Endodermal cell (in vitro differentiated cells): ENCODE measurements at regions not wholly inside any gene's neighbourhood (a gene's known extent, or its start where the extent isn't known, plus 50 kb on each side); places are given as distances from the start of the nearest gene placed in this dataset.

Experiments
- DNase-seq: peaks from one replicate; pipeline ENCODE4 v3.0.0-alpha.2; 2017
- H3K27ac ChIP-seq: 2 replicates; pipeline ENCODE4 v1.5.1; 2013; ENCODE audit warnings: mild to moderate bottlenecking, low read depth, low read length, moderate library complexity
- H3K27me3 ChIP-seq: 2 replicates; pipeline ENCODE4 v1.6.1; 2013; ENCODE audit warnings: mild to moderate bottlenecking, low read length, moderate library complexity; ENCODE audit not compliant: insufficient read depth, control insufficient read depth, poor library complexity, severe bottlenecking
- H3K36me3 ChIP-seq: 2 replicates; pipeline ENCODE4 v1.7.0; 2013; ENCODE audit warnings: mild to moderate bottlenecking, low read length, moderate library complexity; ENCODE audit not compliant: control insufficient read depth, insufficient read depth
- H3K4me1 ChIP-seq: one replicate; pipeline ENCODE4 v1.7.0; 2013; ENCODE audit warnings: low read length; ENCODE audit not compliant: control insufficient read depth, insufficient read depth
- H3K4me3 ChIP-seq: 2 replicates; pipeline ENCODE4 v1.5.1; 2013; ENCODE audit warnings: mild to moderate bottlenecking, low read length, moderate library complexity
- H3K9ac ChIP-seq: 2 replicates; pipeline ENCODE4 v1.6.1; 2013; ENCODE audit warnings: mild to moderate bottlenecking, low read length, moderate library complexity; ENCODE audit not compliant: poor library complexity, severe bottlenecking; ENCODE audit errors: extremely low read depth
- H3K9me3 ChIP-seq: 2 replicates; pipeline ENCODE4 v1.6.1; 2013; ENCODE audit warnings: mild to moderate bottlenecking, low read length, moderate library complexity; ENCODE audit not compliant: control insufficient read depth
- H3K27ac Mint-ChIP-seq: 2 replicates; pipeline ENCODE4 v1.8.0; 2020; ENCODE audit warnings: mixed read lengths
- H3K27me3 Mint-ChIP-seq: 2 replicates; pipeline ENCODE4 v1.8.0; 2021; ENCODE audit warnings: mild to moderate bottlenecking, mixed read lengths; ENCODE audit not compliant: insufficient read depth
- H3K36me3 Mint-ChIP-seq: 2 replicates; pipeline ENCODE4 v1.8.0; 2020; ENCODE audit warnings: low read depth, mixed read lengths
- H3K4me1 Mint-ChIP-seq: 2 replicates; pipeline ENCODE4 v1.8.0; 2020; ENCODE audit warnings: mixed read lengths
- H3K4me3 Mint-ChIP-seq: 2 replicates; pipeline ENCODE4 v1.8.0; 2020; ENCODE audit warnings: mild to moderate bottlenecking, moderate library complexity, mixed read lengths
- H3K9me3 Mint-ChIP-seq: 2 replicates; pipeline ENCODE4 v1.8.0; 2020; ENCODE audit warnings: mild to moderate bottlenecking, mixed read lengths
- CTCF ChIP-seq: fragments of 200-600 bp; sonication (generic); conservative IDR thresholded peaks from 2 replicates; pipeline ENCODE4 v1.5.0; 2021; ENCODE audit warnings: antibody characterized with exemption, mild to moderate bottlenecking
- WGBS, 2 experiments: methylation state at CpG; one replicate each; pipeline versions ENCODE4 v1.1.5 to v1.1.7; 2013; ENCODE audit warnings: missing lambda C conversion rate in 2 of 2, mixed read lengths in 1 of 2; ENCODE audit not compliant: insufficient coverage in 1 of 2, insufficient read length in 1 of 2; 5-methylcytosine and 5-hydroxymethylcytosine counted together

GRCh38 chr4:22870847-22871449, 178.2 kb downstream of the GBA3 start:
- no peak for DNase-seq
- no peaks in the 10 kb centered on the region for H3K36me3 Mint-ChIP-seq
- Histone ChIP-seq H3K27me3 (no peaks in the 10 kb centered on the region), H3K36me3 (no peaks in the 10 kb centered on the region), H3K27ac (peak overlapping the region; percentile 42), H3K4me3 (no peak overlapping the region), H3K9ac (no peak overlapping the region), H3K9me3 (no peaks in the 10 kb centered on the region), H3K4me1 (no peaks in the 10 kb centered on the region)
- TF ChIP-seq CTCF: no peak
- H3K27me3 Mint-ChIP-seq: no peaks in the 10 kb centered on the region
- no peak overlapping the region for H3K27ac Mint-ChIP-seq
- no peak overlapping the region for H3K4me3 Mint-ChIP-seq
- no peaks in the 10 kb centered on the region for H3K4me1 Mint-ChIP-seq
- 70 to 86% methylated on average over 2 to 7 of the region's 7 CpGs for WGBS, 2 experiments
- no peaks in the 10 kb centered on the region for H3K9me3 Mint-ChIP-seq

- Mint-ChIP-seq H3K36me3 (no peaks in the 10 kb centered on the region), H3K27ac (no peak overlapping the region), H3K27me3 (no peaks in the 10 kb centered on the region), H3K9me3 (no peaks in the 10 kb centered on the region), H3K4me3 (no peak overlapping the region), H3K4me1 (no peaks in the 10 kb centered on the region)
- Histone ChIP-seq H3K9ac (no peak overlapping the region), H3K4me3 (no peak overlapping the region), H3K9me3 (no peaks in the 10 kb centered on the region), H3K27ac (no peak overlapping the region), H3K4me1 (no peaks in the 10 kb centered on the region), H3K36me3 (no peaks in the 10 kb centered on the region), H3K27me3 (no peaks in the 10 kb centered on the region)
- peak; percentile 72 for DNase-seq
- peak; percentile 71 for TF ChIP-seq CTCF
- WGBS, 2 experiments: 74 to 83% methylated on average over 1 to 3 of the region's 3 CpGs
Observed at GRCh38 chr4:22869235-22869634, 176.5 kb downstream of the GBA3 start.
